ENCODE measurements at regions not wholly inside any gene's neighbourhood (a gene's known extent, or its start where the extent isn't known, plus 50 kb on each side); places are given as distances from the start of the nearest gene placed in this dataset.

GRCh38 chr6:37115236-37115895, 54.6 kb upstream of the PIM1 start:
- intact Hi-C loops (cut with DNase I), result no loop called here
- no peak for DNase-seq
- Histone ChIP-seq H3K36me3 (no peaks in the 10 kb centered on the region), H3K4me3 (replicated peaks in 1 of 3) (no peak overlapping the region), H3K4me1 (peaks cover 4 to 6% of the 10 kb centered on the region in 2 donors), H3K27me3 (no peaks in the 10 kb centered on the region), H3K27ac (no peak overlapping the region), H3K9me3 (no peaks in the 10 kb centered on the region)
- TF ChIP-seq CTCF (IDR thresholded peaks at IDR 0.05) (no peak), POLR2A (IDR thresholded peaks at IDR 0.05) (no peak)
- WGBS, 2 donors, result 69% methylated on average over 10 of the region's 10 CpGs

GRCh38 chr6:37116326-37116725, 53.6 kb upstream of the PIM1 start:
- no peaks in the 10 kb centered on the region for H3K4me1 ChIP-seq
- H3K27me3 ChIP-seq, result no peaks in the 10 kb centered on the region
- no peak overlapping the region for H3K27ac ChIP-seq
- intact Hi-C loops (cut with DNase I), result no loop called here
- H3K4me3 ChIP-seq (replicated peaks in 1 of 3), result no peak overlapping the region
- no peaks in the 10 kb centered on the region for H3K36me3 ChIP-seq
- TF ChIP-seq POLR2A (IDR thresholded peaks at IDR 0.05) (no peak), CTCF (IDR thresholded peaks at IDR 0.05) (no peak)
- no peak for DNase-seq
- no peaks in the 10 kb centered on the region for H3K9me3 ChIP-seq
- 89 to 97% methylated on average over 2 of the region's 2 CpGs for WGBS, 2 donors

- no peak overlapping the region for H3K27ac ChIP-seq
- 77 to 79% methylated on average over 5 of the region's 5 CpGs for WGBS, 2 donors
- H3K27me3 ChIP-seq, result no peaks in the 10 kb centered on the region
- H3K4me3 ChIP-seq (replicated peaks in 1 of 3), result no peak overlapping the region
- no peaks in the 10 kb centered on the region for H3K9me3 ChIP-seq
- DNase-seq, result no peak
- H3K4me1 ChIP-seq, result no peaks in the 10 kb centered on the region
- intact Hi-C loops (cut with DNase I), result no loop called here
- TF ChIP-seq CTCF (IDR thresholded peaks at IDR 0.05) (no peak), POLR2A (IDR thresholded peaks at IDR 0.05) (no peak)
- H3K36me3 ChIP-seq, result no peaks in the 10 kb centered on the region
Measured at GRCh38 chr6:37119387-37119886, 50.5 kb upstream of the PIM1 start.

Measured in thyroid gland (tissue), 4 donors.